Right lobe of liver (tissue), 4 donors: ENCODE measurements at regions not wholly inside any gene's neighbourhood (a gene's known extent, or its start where the extent isn't known, plus 50 kb on each side); places are given as distances from the start of the nearest gene placed in this dataset.

Experiments
- CTCF ChIP-seq, 4 donors: fragments of 200-600 bp in 3 of 4; fragments of 450-650 bp in 1 of 4; IDR thresholded peaks; one replicate each; pipeline versions ENCODE4 v1.5.1 to v1.8.0; 2016 to 2022; ENCODE audit warnings: antibody characterized with exemption in 4 of 4, mild to moderate bottlenecking in 2 of 4
- POLR2A ChIP-seq: fragments of 450-650 bp; IDR thresholded peaks from one replicate; pipeline ENCODE4 v1.6.1; 2017; ENCODE audit warnings: antibody characterized with exemption, mild to moderate bottlenecking
- donor health status: DM: no; HTN: no; CAD: no.
- donor health status: DM: no; HTN: no; CAD: no.
- donor health status: DM: no; HTN: yes; CAD: no.

GRCh38 chr3:134103470-134103869, 73.7 kb upstream of the SLCO2A1 start:
- TF ChIP-seq CTCF (IDR thresholded peaks at IDR 0.05): no peak
- TF ChIP-seq POLR2A: no peak
